GM21447 (cell line): ENCODE measurements at regions not wholly inside any gene's neighbourhood (a gene's known extent, or its start where the extent isn't known, plus 50 kb on each side); places are given as distances from the start of the nearest gene placed in this dataset.
"Not testable (repeated sequence)": the region's sequence is repeated elsewhere in the genome, so short reads cannot be mapped to it uniquely, and the experiment has no call there.

ENCODE experiments used
- ATAC-seq: cut with Tn5 transposase; IDR thresholded peaks from one replicate; pipeline ENCODE4 v1.9.1; 2021; ENCODE audit not compliant: unreplicated experiment

- ATAC-seq = no peak
Observed at GRCh38 chr4:3865986-3866812, 100.0 kb downstream of the ADRA2C start.

GRCh38 chr4:3866813-3867129 is 100.6 kb downstream of the ADRA2C start:
- ATAC-seq = no peak

- no peak for ATAC-seq
Observed at GRCh38 chr4:3867403-3868100, 101.4 kb downstream of the ADRA2C start.

GRCh38 chr4:3868211-3869173 is 102.3 kb downstream of the ADRA2C start:
- ATAC-seq = no peak

- no peak for ATAC-seq
Observed at GRCh38 chr4:3869174-3869572, 103.0 kb downstream of the ADRA2C start.

GRCh38 chr4:3869661-3870566 is 103.7 kb downstream of the ADRA2C start:
- ATAC-seq = no peak

GRCh38 chr4:3870567-3870962 is 104.4 kb downstream of the ADRA2C start:
- ATAC-seq = no peak

- no peak for ATAC-seq
Observed at GRCh38 chr4:3871181-3871852, 105.1 kb downstream of the ADRA2C start.

GRCh38 chr4:3871881-3872833 is 106.0 kb downstream of the ADRA2C start:
- ATAC-seq = no peak

GRCh38 chr4:3872834-3873313 is 106.7 kb downstream of the ADRA2C start:
- no peak for ATAC-seq

- no peak for ATAC-seq
Observed at GRCh38 chr4:3873408-3874027, 107.3 kb downstream of the ADRA2C start.

GRCh38 chr4:3874028-3874415 is 107.8 kb downstream of the ADRA2C start:
- ATAC-seq = no peak

- no peak for ATAC-seq
Observed at GRCh38 chr4:3874525-3875110, 108.4 kb downstream of the ADRA2C start.

- ATAC-seq = no peak
Observed at GRCh38 chr4:3875466-3875865, 109.3 kb downstream of the ADRA2C start.

GRCh38 chr4:3876057-3876845 is 110.1 kb downstream of the ADRA2C start:
- ATAC-seq = not testable (repeated sequence)

- no peak for ATAC-seq
Observed at GRCh38 chr4:3877236-3877635, 111.1 kb downstream of the ADRA2C start.

GRCh38 chr4:3877868-3878267 is 111.7 kb downstream of the ADRA2C start:
- no peak for ATAC-seq
